OCI-LY7 (cell line): ENCODE measurements at regions not wholly inside any gene's neighbourhood (a gene's known extent, or its start where the extent isn't known, plus 50 kb on each side); places are given as distances from the start of the nearest gene placed in this dataset.

ENCODE experiments used
- BruUV-seq: library from RNA; stranded (reverse); fragments of 400-500 nt; replicated peaks from 2 replicates; lab custom pipeline; 2021; lab: Mats Ljungman, UMichigan
- CTCF ChIA-PET: fragments of 300-600 bp; sonication (Branson Sonifier 250); formaldehyde crosslinking; loops from one replicate; lab custom pipeline; 2022; ENCODE audit warnings: antibody characterized with exemption; ENCODE audit not compliant: unreplicated experiment; lab: Charles Lee
- POLR2A ChIA-PET: fragments of 300-600 bp; sonication (Branson Sonifier 250); formaldehyde crosslinking; loops from one replicate; lab custom pipeline; 2022; ENCODE audit warnings: antibody characterized with exemption; lab: Charles Lee
- DNase-seq: peaks from one replicate; pipeline ENCODE4 v3.0.0-alpha.2; 2015; ENCODE audit warnings: low spot score
- H2AFZ ChIP-seq: fragments of 200-600 bp; sonication (generic), shearing (Covaris generic); 2 replicates; pipeline ENCODE4 v1.6.1; 2014; ENCODE audit warnings: mild to moderate bottlenecking, antibody characterized with exemption, low read length, moderate library complexity
- H3K27ac ChIP-seq: fragments of 200-600 bp; sonication (generic); 2 replicates; pipeline ENCODE4 v1.5.1; 2014; ENCODE audit warnings: mixed run types, low read depth, mild to moderate bottlenecking, moderate library complexity, low read length, inconsistent platforms; ENCODE audit not compliant: poor library complexity, severe bottlenecking
- H3K36me3 ChIP-seq: fragments of 200-600 bp; sonication (generic); 2 replicates; pipeline ENCODE4 v1.6.1; 2014; ENCODE audit warnings: mild to moderate bottlenecking, antibody characterized with exemption, low read length, moderate library complexity, mixed read lengths; ENCODE audit not compliant: insufficient read depth
- H3K4me1 ChIP-seq: fragments of 200-600 bp; sonication (generic); 2 replicates; pipeline ENCODE4 v1.5.1; 2014; ENCODE audit warnings: mild to moderate bottlenecking, low read length; ENCODE audit not compliant: insufficient read depth, poor library complexity, severe bottlenecking
- H3K4me2 ChIP-seq: fragments of 200-600 bp; sonication (generic); 2 replicates; pipeline ENCODE4 v1.6.1; 2014; ENCODE audit warnings: mild to moderate bottlenecking, low read length
- H3K4me3 ChIP-seq: fragments of 200-600 bp; sonication (generic); 2 replicates; pipeline ENCODE4 v1.5.1; 2014; ENCODE audit warnings: mild to moderate bottlenecking, low read depth, low read length; ENCODE audit not compliant: poor library complexity, severe bottlenecking
- H3K79me2 ChIP-seq: fragments of 200-600 bp; sonication (generic); 2 replicates; pipeline ENCODE4 v1.6.1; 2016; ENCODE audit warnings: low read depth, mild to moderate bottlenecking, low read length, moderate library complexity, mixed read lengths; ENCODE audit not compliant: insufficient read depth
- H3K9me2 ChIP-seq: fragments of 200-600 bp; sonication (generic); 2 replicates; pipeline ENCODE4 v1.6.1; 2016; ENCODE audit warnings: mild to moderate bottlenecking, low read length, mixed read lengths; ENCODE audit not compliant: insufficient read depth
- H3K9me3 ChIP-seq: fragments of 200-600 bp; sonication (generic); 2 replicates; pipeline ENCODE4 v1.6.1; 2014; ENCODE audit warnings: mild to moderate bottlenecking, mixed run types, low read length, mixed read lengths
- H4K20me1 ChIP-seq: fragments of 200-600 bp; sonication (generic); 2 replicates; pipeline ENCODE4 v1.6.1; 2014; ENCODE audit warnings: mild to moderate bottlenecking, antibody characterized with exemption, low read length, moderate library complexity, mixed read lengths; ENCODE audit not compliant: insufficient read depth
- EZH2phosphoT487 ChIP-seq: fragments of 200-600 bp; sonication (generic); IDR thresholded peaks from 2 replicates; pipeline ENCODE4 v1.6.1; 2018; ENCODE audit warnings: low read depth, borderline replicate concordance, mild to moderate bottlenecking, mixed run types, antibody characterized with exemption, low read length, moderate library complexity, mixed read lengths
- intact Hi-C: fragments of 100-400 bp; cut with micrococcal nuclease; formaldehyde crosslinking; loops from one replicate; pipeline ENCODE4 v1.10.0; 2022; ENCODE audit not compliant: unreplicated experiment
- TF ChIP-seq, protein P1 (sequence below): fragments of 200-600 bp; sonication (generic); conservative IDR thresholded peaks from 2 replicates; pipeline ENCODE4 v1.5.1; 2014; ENCODE audit warnings: mild to moderate bottlenecking, antibody characterized with exemption, low read length, moderate library complexity, mixed read lengths

DNA sequence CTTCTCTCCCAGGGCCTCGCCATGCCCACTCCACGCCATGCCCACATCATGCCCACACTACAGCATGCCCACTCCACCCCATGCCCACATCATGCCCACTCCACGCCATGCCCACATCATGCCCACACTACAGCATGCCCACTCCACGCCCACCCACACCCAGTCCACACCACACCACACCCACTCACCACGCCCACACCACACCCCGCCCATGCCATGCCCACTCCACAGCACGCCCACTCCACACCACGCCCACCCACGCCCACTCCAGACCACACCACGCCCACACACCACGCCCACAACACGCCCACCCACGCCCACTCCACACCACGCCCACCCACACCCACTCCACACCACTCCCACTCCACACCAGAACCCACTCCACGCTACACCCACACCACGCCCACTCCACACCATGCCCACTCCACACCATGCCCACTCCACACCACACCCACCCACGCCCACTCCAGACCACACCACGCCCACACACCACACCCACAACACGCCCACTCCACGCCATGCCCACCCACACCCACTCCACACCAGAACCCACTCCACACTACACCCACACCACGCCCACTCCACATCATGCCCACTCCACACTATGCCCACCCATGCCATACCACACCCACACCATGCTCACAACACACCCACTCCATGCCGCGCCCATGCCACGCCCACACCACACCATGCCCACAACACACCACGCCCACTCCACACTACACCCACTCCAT is 88.6 kb downstream of the ERMARD start:
- Histone ChIP-seq H2AFZ (no peak overlapping the region), H4K20me1 (no peaks in the 10 kb centered on the region), H3K9me2 (no peaks in the 10 kb centered on the region), H3K79me2 (no peaks in the 10 kb centered on the region), H3K4me3 (no peak overlapping the region), H3K9me3 (no peaks in the 10 kb centered on the region), H3K27ac (no peak overlapping the region), H3K4me2 (no peak overlapping the region), H3K4me1 (peaks cover 13% of the 10 kb centered on the region), H3K36me3 (no peaks in the 10 kb centered on the region)
- no TSS peak for BruUV-seq
- no peak for TF ChIP-seq EZH2phosphoT487
- TF ChIP-seq, protein P1, sequence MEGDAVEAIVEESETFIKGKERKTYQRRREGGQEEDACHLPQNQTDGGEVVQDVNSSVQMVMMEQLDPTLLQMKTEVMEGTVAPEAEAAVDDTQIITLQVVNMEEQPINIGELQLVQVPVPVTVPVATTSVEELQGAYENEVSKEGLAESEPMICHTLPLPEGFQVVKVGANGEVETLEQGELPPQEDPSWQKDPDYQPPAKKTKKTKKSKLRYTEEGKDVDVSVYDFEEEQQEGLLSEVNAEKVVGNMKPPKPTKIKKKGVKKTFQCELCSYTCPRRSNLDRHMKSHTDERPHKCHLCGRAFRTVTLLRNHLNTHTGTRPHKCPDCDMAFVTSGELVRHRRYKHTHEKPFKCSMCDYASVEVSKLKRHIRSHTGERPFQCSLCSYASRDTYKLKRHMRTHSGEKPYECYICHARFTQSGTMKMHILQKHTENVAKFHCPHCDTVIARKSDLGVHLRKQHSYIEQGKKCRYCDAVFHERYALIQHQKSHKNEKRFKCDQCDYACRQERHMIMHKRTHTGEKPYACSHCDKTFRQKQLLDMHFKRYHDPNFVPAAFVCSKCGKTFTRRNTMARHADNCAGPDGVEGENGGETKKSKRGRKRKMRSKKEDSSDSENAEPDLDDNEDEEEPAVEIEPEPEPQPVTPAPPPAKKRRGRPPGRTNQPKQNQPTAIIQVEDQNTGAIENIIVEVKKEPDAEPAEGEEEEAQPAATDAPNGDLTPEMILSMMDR = no peak
- intact Hi-C loops = no loop called here
- DNase-seq = no peak
- ChIA-PET CTCF (no interaction called here), POLR2A (no interaction called here)

- CTCF ChIA-PET = no interaction called here
- Histone ChIP-seq H3K4me2 (no peak overlapping the region), H3K4me1 (peaks cover 7% of the 10 kb centered on the region), H4K20me1 (no peaks in the 10 kb centered on the region), H3K4me3 (no peak overlapping the region), H3K79me2 (no peaks in the 10 kb centered on the region), H3K9me2 (no peaks in the 10 kb centered on the region), H3K27ac (no peak overlapping the region), H3K36me3 (no peaks in the 10 kb centered on the region), H3K9me3 (no peaks in the 10 kb centered on the region), H2AFZ (no peak overlapping the region)
- no peak for TF ChIP-seq EZH2phosphoT487
- TF ChIP-seq, protein P1 = no peak
- POLR2A ChIA-PET = no interaction called here
- BruUV-seq = no TSS peak
- intact Hi-C loops = no loop called here
- no peak for DNase-seq
Measured at GRCh38 chr6:169839493-169839892, 88.1 kb downstream of the ERMARD start.

DNA sequence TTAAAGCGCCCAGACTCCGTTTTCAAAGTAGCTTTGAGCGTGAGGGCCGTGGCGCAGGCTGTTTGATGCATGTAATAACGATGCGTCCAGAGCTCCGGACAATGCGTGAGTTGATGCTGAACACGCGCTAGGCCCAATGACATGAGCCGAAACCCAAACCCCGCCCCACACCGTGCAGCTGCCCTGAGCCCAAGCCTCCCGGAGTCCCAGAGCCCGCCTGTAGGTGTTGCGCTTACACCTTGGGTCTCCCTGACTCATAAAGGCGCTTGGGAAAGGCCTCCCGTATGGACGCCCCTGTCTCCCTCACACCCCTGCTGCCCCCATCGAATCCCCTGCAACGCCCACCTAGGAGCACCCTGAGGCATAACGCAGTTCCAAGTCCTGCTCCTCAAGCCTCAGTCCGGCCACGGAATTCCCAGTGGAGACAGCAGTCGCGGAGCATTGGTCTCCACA is 87.6 kb downstream of the ERMARD start:
- BruUV-seq = no TSS peak
- ChIA-PET POLR2A (no interaction called here), CTCF (no interaction called here)
- no peaks in the 10 kb centered on the region for H4K20me1 ChIP-seq
- H3K4me3 ChIP-seq = no peak overlapping the region
- no peaks in the 10 kb centered on the region for H3K9me2 ChIP-seq
- no peak overlapping the region for H2AFZ ChIP-seq
- intact Hi-C loops = no loop called here
- H3K9me3 ChIP-seq = no peaks in the 10 kb centered on the region
- no peak overlapping the region for H3K4me2 ChIP-seq
- no peaks in the 10 kb centered on the region for H3K79me2 ChIP-seq
- H3K36me3 ChIP-seq = no peaks in the 10 kb centered on the region
- no peak for DNase-seq
- peaks cover 3% of the 10 kb centered on the region for H3K4me1 ChIP-seq
- TF ChIP-seq, protein P1 = no peak
- TF ChIP-seq EZH2phosphoT487 = no peak
- no peak overlapping the region for H3K27ac ChIP-seq
